HG03457 (cell line): ENCODE measurements at regions not wholly inside any gene's neighbourhood (a gene's known extent, or its start where the extent isn't known, plus 50 kb on each side); places are given as distances from the start of the nearest gene placed in this dataset.

Source experiments
- ATAC-seq: cut with Tn5 transposase; IDR thresholded peaks from one replicate; pipeline ENCODE4 v1.9.1; 2021; ENCODE audit warnings: moderate number of reproducible peaks; ENCODE audit not compliant: unreplicated experiment

DNA sequence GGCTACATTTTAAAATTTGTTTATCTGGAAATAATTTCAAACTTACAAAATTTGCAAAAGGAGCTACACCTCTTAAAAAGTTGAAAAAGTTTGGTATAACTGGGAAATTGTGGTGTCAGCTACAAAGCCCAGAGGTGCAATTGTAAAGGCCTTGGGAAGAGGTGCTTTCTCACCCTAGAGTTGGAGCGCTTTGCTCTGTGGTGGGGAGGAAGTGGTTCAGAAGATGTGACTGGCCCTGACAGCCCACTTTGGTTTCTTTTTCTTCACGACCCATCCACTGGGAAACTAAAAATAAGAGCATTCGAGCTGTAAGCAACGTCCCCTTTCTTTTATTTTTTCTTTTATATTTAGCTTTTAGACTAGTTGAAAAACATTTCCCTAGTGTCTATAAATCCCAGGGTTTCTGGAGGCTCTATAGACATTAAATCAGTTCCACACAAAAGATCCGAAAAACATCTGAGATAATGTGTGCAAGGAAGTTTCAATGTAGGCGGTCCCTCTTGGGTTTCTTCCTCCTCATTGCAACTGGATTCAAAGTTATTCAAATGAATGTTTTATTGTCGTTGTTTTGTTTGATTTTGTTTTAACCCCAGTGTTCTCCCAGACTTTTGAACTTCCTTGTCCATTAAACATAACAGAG, 397.8 kb downstream of the KIF16B start:
- ATAC-seq: peak; percentile 76

DNA sequence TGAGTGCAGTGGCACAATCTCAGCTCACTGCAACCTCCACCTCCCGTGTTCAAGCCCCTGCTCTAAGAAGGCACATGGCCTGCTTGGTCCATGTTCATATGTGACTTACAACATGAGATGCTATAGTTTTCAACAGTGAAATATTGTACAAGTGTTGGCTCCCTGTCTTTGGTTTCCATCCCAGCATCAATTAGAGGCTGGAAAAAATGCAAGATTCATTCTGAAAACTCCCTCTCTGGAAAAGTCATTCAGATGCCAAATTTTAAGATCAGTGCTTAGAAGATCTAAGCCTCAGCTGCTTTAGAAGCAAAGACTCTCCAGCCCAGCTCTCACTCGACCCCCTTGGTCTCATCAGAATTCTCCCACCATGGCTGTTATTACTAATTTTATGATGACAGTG, 398.9 kb downstream of the KIF16B start:
- ATAC-seq: no peak

DNA sequence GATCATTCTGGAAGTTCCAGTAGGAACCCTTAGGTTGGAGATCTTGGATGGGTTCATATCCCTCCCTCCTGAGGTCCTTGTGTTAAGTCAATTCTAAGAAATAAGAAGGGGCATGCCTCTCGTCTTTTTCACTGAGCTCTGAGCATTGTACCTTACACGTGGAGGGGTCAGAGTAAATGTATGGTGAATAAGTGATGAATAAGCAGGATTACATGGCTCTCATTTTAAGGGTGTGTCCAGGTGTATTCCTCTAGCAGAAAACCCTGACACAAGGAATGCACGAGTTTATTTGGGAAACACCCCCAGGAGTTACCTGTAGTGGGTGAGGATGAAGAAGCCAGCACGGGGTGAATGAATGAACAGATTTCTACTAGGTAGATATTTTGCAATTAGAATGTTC, 400.2 kb downstream of the KIF16B start:
- ATAC-seq: no peak

DNA sequence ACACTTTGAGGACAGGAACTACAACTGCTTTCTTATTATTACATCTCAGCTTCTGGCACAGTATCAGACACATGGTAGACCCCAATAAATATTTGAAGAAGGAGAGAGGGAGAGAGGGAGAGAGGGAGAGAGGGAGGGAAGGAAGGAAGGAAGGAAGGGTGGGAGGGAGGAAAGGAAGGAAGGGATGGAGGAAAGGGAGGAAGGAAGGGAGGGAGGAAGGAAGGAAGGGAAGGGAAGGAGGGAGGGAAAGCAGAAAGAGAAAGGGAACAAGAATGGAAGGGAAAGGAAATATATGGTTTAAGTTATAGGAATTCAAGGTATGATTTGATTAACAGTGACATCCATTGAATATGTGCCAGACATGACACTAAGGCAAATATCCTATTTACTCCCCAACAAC, 402.1 kb downstream of the KIF16B start:
- no peak for ATAC-seq

DNA sequence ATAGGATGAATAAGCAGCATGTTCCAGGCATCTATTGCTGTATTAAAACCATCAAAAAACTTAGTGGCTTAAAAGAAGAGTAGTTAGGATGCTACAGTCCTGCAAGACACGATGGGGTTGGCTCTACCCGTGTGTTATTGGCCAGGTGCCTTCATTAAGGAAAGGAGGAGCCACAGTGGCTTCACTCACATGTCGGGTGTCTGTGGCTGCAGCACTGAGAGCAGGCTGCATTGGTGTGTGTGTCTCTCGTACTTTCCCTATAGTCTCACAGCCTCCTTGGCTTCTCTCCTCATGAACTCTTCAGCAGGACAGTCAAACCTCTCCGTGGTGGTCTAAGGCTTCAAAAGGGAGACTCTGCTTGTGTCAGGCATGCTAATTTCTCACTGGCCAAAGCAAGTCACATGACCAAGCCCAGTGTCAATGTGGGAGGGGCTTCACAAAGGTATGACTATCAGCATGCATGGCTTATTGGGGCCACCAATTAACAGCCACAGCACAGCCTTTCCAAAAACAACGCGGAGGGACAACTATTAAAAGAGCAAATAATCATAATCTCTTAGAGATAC, 402.8 kb downstream of the KIF16B start:
- no peak for ATAC-seq

DNA sequence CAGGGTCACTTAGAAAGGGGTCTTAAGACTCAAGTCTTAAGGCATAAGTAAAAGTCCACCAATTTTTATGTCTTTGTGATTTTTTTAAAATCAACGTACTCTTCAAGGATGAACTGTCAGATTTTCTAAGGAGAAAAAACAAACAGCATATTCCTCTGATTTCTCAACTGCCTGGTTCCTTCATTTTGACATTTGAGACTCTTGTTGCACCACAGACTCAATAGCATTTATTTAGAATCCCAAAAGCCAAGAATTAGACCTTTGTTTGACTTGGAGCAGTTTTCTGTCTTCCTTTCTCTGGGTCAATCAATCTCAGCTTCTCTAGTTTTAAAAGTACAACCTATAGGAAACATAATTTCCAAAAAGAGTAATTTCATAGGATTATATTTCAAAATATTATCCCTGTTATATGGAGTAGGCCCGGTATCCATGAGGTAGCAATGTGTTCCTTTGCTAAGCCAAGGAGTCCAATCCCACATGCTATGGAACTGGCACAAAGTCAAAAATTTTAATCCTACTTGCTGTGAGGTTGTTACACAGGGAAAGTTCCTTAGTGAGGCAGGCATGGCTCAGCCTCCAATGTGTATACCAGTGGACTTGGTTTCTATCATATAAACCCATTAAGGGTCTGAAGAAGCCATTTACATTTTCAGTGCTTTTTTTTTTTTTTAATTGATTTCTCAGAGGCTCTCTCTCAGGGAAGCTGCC, 405.7 kb downstream of the KIF16B start:
- no peak for ATAC-seq

DNA sequence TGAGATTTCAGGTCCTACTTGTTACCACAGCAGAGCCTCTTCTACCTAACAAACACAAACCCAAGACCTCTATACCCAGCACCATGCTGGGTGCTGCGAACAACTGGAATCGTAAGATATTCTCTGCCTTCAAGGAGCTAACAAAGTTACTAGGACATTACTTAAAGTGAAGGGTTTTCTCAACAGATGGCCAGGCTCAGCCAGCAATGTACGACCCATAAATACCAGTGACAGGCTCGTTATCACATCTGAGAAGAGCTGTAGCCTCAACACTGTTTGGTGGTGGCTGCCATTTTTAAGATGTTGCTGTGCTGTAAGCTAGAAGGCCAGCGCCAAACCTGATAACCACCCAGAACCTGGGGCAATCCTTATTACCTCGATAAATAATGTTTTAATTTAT, 406.5 kb downstream of the KIF16B start:
- no peak for ATAC-seq

DNA sequence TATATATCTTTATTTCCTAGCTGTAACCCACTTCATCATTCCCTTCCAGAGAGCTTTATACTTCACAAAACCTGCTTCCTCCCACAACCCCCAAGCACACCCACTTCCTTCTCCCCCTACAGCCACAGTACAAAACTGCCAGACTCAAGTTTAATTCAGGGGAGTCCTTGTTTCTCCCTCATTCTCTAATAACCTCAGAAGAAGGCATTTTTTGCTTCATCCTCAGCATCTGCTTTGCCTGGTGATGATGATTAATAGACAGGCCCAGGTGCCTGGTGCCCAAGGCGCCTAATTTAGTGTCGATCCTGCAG, 414.3 kb downstream of the KIF16B start:
- ATAC-seq: peak; percentile 28

DNA sequence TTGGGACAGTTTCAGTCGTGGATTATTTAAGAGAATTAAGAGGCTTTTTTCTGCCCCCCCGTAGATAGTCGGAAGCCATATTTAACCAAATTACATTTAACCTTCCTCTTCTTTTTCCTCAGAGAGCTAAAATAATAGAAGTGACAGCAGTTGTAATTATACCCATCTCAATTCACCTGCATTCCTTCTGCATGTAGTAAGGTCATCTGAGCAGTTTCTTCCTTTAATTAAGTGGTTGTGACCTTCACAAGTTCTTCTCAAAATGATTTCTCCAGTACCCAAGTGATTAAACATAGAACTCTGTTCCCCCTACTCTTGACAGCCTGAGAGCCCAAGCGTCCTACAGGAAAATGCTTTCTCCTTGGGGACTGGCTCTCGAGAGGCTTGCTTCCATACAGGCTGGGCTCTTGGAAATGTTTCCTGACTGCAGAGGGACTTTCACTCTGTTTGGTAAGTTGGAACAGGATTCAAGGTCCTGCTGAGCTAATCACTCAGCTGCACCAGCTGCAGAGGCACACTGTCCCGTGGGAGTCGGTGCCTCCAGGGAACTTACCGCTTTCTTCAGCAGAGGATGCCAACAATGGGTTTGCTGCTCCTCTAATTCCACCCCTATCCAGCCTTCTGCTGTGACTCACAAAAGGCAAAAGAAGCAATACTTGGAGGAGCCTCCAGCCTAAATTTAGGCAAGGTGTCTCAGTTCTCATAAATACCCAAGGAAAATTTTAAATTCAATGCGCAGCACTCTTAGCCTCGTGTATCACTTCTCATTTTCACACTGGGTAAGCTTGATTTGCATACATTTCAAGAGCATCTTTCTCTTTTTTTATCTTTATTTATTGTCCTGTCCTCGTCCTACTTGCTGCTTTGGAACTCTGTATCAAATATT, 414.9 kb downstream of the KIF16B start:
- peak; percentile 62 for ATAC-seq

DNA sequence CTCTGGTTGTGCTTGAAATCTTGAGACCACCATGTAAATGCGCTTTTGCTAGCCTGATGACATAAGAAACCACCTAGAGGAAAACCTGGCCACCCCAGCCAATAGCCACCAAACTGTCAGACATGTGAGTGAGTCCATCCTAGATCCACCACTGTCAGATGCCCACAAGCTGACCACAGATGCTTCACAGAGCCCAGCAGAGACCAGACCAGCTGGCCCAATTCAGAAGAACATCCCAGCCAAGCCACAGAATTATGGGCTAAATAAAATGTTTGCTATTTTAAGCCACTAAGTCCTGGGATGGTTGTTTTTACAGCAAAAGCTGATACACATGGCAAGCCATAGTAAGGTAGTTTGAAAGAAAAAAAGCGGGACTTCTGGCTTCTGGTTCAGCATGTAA, 425.3 kb downstream of the KIF16B start:
- no peak for ATAC-seq

DNA sequence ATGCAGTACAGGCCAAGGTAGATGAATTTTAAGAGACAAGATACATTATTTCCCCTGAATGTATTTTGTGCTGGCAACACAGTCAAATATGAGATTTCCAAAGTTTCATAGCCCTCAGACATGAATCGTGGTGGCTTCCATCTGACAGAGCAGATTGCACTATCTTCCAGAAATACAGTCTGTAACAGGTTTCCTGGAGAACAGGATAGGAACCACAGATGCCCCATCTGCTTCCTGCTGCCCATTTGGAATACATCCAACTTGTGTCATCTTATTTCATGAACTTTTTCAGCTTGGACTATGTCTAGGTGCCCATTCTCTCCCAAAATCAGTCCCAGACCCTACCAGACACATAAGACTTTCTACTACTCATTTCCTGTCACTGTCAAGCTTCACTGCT, 426.0 kb downstream of the KIF16B start:
- no peak for ATAC-seq

DNA sequence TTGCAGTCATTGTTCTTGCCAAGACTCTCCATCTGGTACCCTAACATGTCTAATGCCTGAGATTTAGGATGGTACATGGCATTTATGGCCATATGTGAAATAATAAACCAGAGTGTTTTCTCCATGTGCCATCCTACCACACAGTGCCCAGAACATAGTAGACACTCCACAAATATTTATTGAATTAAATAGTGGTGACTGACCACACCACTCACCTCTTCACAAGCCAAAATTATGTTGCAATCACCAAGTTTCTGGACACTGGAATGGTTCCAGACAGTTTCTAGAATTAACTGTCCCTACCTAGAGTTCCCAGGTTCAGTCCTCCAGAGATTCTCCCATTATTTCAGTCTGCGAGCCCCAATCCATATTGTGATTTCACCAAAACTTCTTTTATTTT, 427.3 kb downstream of the KIF16B start:
- no peak for ATAC-seq

DNA sequence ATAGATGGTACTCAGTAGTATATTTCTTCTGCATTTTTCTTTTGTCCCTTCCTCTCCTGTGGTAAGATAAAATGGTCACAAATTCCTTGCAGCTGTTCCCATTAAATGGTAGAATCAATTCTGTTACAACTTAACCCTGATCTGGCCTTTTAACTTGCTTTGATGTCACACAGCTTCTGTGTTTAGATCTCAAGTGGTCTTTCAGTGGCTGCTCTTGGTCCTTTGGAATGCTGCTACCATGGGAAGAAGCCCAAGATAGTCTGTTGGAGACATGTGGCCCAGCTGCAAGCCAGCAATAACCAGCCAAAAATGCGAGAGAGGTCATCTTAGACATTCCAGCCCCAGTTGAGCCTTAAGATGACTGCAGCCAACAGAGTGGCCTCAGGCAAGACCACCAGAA, 429.7 kb downstream of the KIF16B start:
- no peak for ATAC-seq

DNA sequence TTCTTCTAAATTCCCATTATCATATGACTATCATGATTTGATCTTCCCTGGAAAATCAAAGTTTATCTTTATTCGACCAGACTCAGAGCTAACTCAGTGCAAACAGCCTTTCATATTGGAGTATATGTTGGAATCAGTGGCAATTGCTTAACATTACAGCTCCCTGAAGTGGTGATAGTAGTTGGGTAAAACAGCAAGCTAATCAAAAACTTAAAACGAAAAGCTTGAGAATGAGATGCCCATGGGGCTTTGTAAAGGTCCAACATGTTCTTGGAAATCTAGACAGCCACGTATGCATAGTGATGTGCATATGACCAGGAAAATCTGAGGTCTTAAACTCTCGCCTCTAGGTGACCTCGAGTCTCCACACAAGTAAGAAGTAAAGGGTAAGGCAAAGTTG, 437.6 kb downstream of the KIF16B start:
- no peak for ATAC-seq

DNA sequence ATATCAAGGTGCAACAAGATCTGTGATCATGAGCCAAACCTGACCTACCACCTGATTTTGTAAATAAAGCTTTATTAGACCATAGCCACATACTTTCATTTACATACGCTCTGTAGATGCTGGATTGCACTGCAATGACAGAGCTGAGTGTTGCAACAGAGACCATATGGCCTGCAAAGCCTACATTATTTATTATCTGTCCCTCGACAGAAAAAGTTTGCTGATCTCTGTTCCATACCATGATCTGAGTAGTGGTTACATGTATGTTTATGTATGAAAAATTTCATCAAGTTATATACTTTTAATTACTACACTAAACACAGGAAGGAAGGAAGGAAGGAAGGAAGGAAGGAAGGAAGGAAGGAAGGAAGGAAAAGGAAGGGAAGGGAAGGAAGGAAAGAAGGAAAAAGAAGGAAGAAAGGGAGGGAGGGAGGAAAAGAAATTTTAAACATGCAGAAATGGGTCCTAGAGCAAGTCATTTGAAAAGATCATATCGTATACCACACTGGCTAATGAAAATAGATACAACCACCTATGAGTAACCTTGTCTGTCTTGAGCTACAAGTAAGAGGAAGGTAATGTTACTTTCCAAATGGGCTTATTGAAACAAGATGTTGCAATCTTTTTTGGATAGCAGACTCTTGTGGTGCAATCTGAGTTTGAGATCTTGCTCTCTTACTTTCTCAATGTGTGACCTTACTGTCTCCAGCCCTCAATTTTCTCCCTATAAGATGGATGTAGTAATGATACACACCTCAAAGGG, 441.0 kb downstream of the KIF16B start:
- ATAC-seq: no peak

DNA sequence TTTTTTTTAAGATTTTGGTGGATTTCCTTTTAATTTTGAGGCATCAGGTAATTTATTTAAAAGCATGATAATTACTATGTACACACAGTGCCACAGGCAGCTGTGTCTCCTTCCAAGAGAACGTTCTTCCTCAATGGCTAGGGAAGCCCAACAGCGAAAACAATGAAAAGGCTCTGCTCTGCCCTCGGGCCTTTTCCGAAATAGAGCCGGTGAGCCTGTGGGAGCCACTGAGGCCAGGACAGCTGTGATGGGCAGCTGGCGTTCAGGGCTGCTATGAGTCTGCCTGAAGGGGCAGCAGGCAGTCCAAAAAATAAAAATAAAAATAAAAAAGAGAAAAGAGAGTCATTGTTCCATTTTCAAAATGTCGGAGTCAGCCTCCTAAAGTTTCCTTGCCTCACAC, 443.8 kb downstream of the KIF16B start:
- no peak for ATAC-seq

DNA sequence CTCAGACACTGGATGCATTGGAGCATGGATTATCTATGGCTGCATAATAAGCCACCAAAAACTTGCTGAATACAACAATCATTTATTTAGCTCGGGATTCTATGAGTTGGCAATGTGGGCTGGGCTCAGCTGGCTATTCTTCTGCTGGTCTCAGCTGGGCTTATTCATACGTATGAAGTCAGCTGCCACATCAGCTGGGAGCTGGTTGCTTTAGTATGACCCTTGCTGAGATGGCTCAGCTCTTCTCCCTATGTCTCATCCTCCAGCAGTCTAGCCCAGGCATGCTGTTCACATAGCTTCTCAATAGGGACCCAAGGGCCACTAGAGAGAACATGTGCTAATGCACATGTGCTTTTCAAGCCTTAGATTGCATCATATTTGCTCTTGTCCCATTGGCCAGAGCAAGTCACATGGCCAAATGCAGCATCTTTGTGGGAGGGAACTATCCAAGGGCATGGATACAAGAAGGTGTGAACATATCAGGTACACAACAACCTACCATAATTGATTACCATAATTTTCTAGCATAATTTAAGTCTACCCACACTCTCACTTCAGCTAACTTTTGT, 444.6 kb downstream of the KIF16B start:
- no peak for ATAC-seq

DNA sequence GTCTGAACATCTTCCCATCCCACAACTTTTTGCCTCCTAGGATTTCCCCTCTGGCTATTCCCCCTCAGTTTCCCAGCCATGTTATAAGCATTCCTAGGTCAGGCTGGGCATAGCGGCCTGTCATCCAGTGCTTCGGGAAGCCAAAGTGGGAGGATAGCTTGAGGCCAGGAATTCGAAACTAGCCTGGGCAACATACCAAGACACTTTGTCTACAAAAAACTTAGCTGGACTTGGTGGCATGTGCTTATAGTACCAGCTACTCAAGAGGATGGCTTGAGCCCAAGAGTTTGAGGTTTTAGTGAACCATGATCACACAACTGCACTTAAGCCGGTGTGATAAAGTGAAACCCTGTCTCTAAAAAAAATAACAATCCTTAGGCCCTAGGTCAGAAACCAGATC, 447.4 kb downstream of the KIF16B start:
- ATAC-seq: no peak

DNA sequence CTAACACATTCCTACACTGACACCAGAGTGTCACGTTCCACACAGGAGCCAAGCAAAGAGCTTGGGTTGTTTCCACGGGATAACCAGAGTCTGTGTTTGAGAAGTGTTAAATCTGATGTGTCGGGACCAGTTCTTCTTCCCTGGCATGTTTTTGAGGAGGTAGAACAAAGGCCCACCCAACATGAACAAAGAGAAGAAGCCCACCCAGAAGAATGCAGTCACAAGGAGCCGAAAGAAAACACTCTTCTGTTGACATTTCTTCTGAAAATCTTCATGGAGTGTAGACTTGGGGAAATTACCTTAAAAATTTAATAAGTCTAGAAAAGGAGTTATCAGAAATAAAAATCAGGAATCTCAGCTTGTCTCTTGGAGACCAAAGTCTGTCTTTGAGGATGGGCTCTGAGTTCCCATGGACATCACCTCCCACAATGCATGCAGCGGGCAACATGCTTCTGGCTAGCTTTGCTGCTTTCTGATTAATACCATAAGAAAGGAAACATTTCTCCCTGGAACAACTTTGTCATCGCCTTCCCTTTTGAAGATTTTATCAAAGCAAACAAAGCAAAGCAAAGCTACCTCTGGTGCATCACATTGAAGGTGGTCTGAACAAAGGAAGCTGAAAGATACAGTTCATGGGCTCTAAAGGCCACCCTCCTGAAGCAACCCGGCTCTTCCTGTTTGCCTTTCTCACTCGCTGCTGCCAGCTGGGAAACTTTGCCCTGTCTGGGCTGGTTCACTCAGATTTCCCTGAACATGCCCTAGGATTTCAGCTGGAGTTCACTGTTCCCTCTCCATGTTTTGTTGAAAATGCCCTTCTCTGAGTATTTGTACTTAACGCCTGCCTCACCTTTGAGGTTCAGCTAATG, 448.1 kb downstream of the KIF16B start:
- no peak for ATAC-seq

DNA sequence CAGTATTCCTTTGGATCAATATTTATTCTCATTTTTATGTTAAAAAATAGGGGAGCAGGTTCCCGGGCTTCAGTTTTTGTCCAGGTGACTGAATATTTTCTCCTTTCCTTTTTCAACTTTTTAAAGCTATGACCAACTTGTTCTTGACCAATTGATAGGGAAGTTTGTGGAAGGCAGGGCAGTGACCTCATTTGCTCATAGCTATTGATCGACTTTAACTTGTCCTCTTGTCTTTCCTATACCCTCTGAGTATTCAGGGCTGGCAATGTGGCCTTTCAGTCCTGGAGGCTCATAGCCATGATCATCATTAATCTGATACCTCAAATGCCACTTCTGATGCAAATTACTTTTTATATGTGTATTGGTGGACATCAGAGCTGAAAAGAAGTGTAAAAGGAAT, 448.8 kb downstream of the KIF16B start:
- no peak for ATAC-seq
